GM10266 (cell line): ENCODE measurements at regions not wholly inside any gene's neighbourhood (a gene's known extent, or its start where the extent isn't known, plus 50 kb on each side); places are given as distances from the start of the nearest gene placed in this dataset.

Experiments used
- DNase-seq: peaks from one replicate; pipeline ENCODE4 v3.0.0; 2012; ENCODE audit errors: extremely low spot score
- CTCF ChIP-seq: IDR thresholded peaks from 2 replicates; pipeline ENCODE4 v1.5.1; 2012; ENCODE audit warnings: mild to moderate bottlenecking, low read depth; ENCODE audit not compliant: control insufficient read depth, insufficient read depth; ENCODE audit errors: missing control alignments

- no peak for DNase-seq
- TF ChIP-seq CTCF = no peak
These were observed 494.3 kb downstream of the BRINP3 start for GRCh38 chr1:189983166-189983890.

- no peak for TF ChIP-seq CTCF
- DNase-seq = no peak
These were observed 491.1 kb downstream of the BRINP3 start for GRCh38 chr1:189986516-189986915.

GRCh38 chr1:189987509-189987908 is 490.2 kb downstream of the BRINP3 start:
- no peak for DNase-seq
- no peak for TF ChIP-seq CTCF

- TF ChIP-seq CTCF = no peak
- no peak for DNase-seq
These were observed 484.8 kb downstream of the BRINP3 start for GRCh38 chr1:189992856-189993255.

- no peak for TF ChIP-seq CTCF
- no peak for DNase-seq
These were observed 477.2 kb downstream of the BRINP3 start for GRCh38 chr1:190000365-190000872.

- DNase-seq = no peak
- TF ChIP-seq CTCF = no peak
These were observed 476.5 kb downstream of the BRINP3 start for GRCh38 chr1:190001187-190001586.

GRCh38 chr1:190003376-190003775 is 474.3 kb downstream of the BRINP3 start:
- no peak for DNase-seq
- TF ChIP-seq CTCF = no peak
